Limb (tissue), 2 donors: ENCODE measurements at regions not wholly inside any gene's neighbourhood (a gene's known extent, or its start where the extent isn't known, plus 50 kb on each side); places are given as distances from the start of the nearest gene placed in this dataset.
"Not testable (repeated sequence)": the region's sequence is repeated elsewhere in the genome, so short reads cannot be mapped to it uniquely, and the experiment has no call there.

Experiments used
- DNase-seq, 2 donors: peaks; one replicate each; pipeline ENCODE4 v3.0.0-alpha.2; 2016; ENCODE audit errors: extremely low spot score in 2 of 2

- DNase-seq = no peak
Observed at GRCh38 chr17:77509089-77509488, 368.3 kb downstream of the SEC14L1 start.

DNA sequence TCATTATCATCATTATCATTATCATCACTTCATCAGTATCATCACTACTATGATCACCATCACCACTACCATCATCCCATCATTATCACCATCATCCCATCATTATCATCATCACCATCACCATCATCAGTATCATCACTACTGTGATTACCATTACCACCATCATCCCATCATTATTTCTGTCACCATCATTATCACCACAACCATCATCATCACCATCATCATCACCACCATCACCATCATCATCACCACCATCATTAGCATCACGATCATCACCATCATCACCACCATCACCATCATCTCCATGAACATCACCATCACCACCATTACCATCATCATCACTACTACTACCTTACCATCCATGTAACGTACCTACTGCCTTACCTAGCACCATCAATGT, 368.8 kb downstream of the SEC14L1 start:
- no peak for DNase-seq

DNA sequence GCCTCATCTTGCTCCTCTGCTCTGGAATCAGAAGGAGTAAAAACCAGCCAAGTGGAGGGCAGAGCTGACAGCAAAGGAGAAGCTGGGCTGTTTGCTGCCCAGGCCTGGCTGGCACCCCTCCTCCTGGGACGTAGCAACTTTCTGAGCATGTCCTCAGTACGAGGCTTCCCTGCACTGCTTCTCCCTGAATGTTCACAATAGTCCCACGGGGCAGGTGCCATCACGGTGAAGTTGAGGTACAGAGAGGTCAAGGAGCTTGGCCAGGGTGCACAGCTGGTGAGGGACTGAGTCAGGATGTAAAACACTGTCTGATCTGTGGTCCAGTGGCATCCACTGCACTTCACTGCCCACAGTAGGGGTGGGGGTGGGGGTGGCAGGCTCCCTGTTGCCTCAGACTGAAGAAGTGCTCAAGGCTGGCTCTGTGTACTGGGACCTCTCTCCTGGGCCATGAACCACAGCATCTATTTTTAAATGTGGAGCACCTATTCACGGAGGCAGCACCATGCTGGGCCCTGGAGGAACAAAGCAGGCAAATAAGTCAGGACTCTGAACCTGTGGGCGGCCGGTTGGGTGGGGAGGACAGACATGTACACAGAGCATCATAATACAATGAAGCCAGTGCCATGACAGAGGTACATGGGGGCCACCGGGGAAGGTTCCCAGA, 369.5 kb downstream of the SEC14L1 start:
- DNase-seq = peak in 1 of 2 donors; percentile 27

GRCh38 chr17:77511514-77512061, 370.8 kb downstream of the SEC14L1 start:
- no peak for DNase-seq

DNA sequence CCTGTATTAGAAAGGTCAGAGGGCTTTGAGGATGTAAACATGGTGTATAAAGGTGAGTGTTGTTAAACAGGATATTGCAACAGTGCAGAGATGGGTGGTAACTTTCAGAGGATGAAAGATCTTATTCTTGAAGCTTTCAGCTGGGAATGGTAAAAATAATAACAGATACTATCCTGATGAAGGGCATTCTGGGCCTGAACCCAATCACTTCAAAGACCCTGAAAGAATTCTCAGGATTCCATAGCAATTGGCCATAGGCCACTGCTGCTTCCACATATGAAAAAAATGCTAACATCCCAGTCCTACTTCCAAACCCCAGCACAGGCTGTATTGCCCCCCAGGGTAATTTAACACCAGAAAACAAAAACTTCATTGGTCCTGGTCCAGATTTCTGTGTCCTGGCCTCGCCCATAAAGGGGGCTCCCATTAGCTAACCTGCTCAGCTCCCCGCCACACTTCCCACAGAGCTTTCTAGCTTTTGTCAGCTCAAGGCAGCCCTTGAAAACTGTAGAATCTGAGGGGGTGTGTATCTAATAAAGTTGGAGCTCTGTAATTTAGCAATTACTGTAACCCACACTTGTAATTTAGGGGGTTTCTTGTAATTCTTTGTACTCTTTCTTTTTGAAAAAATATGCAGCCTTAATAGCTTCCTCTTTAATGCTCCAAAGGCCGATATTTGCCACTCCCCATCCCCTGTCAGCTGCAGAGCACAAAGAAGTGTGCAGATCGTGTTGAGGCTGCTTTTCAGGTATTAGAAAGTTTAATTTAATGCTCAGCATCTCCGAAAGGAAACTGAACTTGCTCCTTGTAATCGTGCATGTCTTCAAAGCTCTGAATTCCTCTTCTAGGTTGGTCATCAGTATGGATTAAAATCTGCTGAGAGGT, 371.5 kb downstream of the SEC14L1 start:
- DNase-seq = no peak

DNA sequence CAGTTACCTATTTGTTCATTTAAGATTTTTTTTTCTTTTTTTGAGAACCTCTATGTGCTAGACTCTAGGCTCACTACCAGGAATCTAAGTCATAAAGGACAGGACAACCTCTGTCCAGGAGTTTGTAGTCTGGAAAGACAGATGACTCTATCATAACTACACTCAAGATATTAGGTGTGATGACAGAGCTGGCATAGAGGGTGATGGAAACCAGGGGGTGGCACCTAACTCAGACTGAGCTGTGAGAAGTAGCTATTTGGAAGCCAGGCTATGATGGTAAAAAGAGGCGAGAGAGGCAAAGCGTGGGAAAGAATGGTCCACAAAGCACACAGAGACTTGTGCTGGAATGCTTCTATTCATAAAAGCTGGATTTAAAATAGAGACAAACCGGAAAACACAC, 372.3 kb downstream of the SEC14L1 start:
- no peak for DNase-seq

GRCh38 chr17:77515227-77515626, 374.5 kb downstream of the SEC14L1 start:
- no peak for DNase-seq

DNA sequence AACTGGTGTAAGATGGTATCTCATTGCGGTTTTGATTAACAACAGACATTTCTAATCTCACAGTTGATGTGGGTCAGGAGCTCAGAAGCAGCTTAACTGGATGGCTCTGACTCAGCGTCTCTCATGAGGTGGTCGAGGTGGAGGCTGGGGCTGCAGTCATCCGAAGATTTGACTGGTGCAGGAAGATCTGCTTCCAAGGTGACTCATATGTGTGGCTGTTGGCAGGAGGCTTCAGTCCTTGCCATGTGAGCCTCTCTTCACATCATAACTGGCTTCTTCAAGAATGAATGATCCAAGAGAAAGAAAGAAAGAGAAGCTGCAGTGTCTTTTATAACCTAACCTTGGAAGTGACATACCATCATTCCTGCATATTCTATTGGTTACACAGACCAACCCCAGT, 376.1 kb downstream of the SEC14L1 start:
- no peak for DNase-seq

DNA sequence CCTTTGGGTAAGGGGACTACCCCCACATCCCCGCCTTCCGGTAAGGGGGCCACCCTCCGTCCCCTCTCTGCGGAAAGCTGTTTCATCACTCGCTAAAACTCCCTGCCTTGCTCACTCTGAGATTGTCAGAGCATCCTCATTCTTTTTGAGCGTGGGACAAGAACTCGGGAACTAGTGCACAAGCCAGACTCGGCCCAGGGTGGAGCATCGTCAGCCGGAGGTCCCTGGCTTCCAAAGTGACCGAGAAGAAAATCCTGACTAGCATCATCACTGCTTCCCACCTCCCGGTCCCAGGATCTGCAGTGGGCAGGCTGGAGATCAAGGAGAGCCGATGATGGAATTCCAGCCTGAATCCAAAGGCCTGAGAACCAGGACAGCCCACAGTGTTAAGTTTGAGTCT, 380.3 kb downstream of the SEC14L1 start:
- peak in 1 of 2 donors; percentile 15 for DNase-seq

DNA sequence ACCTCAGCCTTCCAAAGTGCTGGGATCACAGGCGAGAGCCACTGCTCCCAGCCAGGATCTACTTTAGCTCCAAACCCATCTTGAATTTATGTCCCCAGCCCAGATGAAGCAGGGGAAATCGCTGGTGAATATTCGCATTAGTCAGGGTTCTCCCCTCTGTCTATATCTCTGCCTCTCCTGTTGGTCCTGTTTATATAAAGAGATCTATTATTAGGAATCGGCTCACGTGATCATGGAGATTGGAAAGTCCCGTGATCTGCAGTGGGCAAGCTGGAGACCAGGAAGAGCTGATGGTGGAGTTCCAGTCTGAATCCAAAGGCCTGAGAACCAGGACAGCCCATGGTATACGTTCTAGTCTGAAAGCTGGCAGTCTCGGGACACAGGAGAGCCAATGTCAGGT, 382.8 kb downstream of the SEC14L1 start:
- DNase-seq = peak in 1 of 2 donors; percentile 12

GRCh38 chr17:77526259-77526711, 385.5 kb downstream of the SEC14L1 start:
- DNase-seq = no peak

- DNase-seq = peak in 1 of 2 donors; percentile 75
Observed at GRCh38 chr17:77526728-77527350, 386.1 kb downstream of the SEC14L1 start.

GRCh38 chr17:77527409-77527808, 386.6 kb downstream of the SEC14L1 start:
- DNase-seq = no peak

GRCh38 chr17:77527836-77528505, 387.2 kb downstream of the SEC14L1 start:
- no peak for DNase-seq

GRCh38 chr17:77528516-77529327, 388.0 kb downstream of the SEC14L1 start:
- DNase-seq = peak; percentile 70 to 91

- no peak for DNase-seq
Observed at GRCh38 chr17:77529328-77529650, 388.5 kb downstream of the SEC14L1 start.

DNA sequence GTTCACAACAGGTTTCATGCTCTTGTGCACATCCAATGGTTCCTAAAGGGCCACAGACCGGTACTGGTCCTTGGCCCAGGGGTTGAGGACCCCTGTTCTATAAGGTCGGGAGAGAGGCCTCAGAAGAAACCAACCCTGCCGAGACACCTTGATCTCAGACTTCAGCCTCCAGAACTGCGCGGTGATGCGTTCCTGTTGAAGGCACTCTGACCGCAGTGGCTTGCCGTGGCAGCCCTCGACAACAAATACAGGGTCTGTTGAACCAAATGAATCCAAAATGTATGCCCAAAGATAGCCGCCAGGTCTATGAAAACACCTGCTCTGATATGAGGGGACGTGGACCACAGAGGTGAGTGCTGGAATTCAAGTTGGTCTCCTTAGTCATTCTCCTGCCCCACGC, 389.8 kb downstream of the SEC14L1 start:
- peak in 1 of 2 donors; percentile 21 for DNase-seq

DNA sequence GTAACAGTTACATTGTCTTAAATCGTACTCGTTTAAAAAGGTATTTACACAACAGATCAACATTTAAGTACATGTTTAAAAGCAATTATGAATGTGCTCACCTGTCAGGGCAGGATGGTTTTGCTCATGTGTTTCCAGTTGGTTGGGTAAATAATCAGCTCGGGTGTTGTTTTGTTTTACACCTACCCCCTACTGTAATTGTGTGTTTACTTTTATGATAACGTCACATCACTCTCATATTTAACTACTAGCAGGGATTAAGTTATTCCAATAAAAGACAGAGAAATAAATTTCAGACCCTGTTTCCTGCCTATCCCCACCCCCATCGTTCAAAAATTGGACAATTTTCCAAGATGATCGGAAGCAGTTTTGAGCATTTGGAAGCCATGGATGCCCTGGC, 390.2 kb downstream of the SEC14L1 start:
- DNase-seq = no peak

DNA sequence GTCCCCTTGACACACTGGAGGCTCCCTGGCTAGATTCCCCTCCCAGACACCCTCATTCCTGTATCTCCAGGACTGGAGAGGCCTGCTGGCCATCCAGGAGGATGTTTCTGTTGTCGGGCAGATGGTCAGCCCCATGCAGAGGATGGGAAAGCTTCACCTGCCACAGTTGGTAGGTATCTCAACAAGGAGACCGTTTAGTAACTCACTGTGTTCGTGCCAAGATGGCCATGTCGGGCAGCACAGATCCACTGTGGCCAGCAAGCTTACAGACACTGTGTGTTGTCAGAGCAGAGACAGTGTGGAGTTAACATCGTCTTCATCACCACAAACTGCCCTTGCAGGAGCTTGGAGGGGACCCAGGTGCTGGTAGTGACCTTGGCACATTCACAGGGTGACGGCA, 390.9 kb downstream of the SEC14L1 start:
- DNase-seq = peak in 1 of 2 donors; percentile 16

DNA sequence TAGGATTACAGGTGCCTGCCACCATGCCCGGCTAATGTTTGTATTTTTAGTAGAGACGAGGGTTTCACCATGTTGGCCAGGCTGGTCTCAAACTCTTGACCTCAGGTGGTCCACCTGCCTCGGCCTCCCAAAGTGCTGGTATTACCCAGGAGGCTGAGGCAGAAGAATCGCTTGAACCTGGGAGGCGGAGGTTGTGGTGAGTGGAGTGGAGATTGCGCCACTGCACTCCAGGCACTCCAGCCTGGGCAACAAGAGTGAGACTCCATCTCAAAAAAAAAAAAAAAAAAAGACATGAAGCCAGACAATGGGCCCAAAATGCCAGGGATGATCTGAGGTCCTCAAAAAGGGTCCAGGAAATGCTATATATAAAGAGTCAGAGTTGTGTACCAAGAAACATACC, 392.9 kb downstream of the SEC14L1 start:
- DNase-seq = not testable (repeated sequence)

DNA sequence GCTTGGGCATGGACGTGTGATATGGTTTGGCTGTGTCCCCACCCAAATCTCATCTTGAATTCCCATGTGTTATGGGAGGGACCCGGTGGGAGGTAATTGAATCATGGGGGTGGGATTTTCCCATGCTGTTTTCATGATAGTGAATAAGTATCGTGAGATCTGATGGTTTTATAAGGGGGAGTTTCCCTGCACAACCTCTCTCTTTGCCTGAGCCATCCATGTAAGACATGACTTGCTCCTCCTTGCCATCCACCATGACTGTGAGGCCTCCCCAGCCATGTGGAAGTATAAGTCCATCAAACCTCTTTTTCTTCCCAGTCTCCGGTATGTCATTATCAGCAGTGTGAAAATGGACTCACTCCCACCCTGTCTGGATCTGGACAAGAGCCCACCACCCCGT, 393.4 kb downstream of the SEC14L1 start:
- no peak for DNase-seq
